ENCODE measurements at regions not wholly inside any gene's neighbourhood (a gene's known extent, or its start where the extent isn't known, plus 50 kb on each side); places are given as distances from the start of the nearest gene placed in this dataset.
"Not testable (repeated sequence)": the region's sequence is repeated elsewhere in the genome, so short reads cannot be mapped to it uniquely, and the experiment has no call there.

GRCh38 chr9:21605489-21605931 lies 123.4 kb upstream of the IFNE start:
- DNase-seq: no peak

- DNase-seq: no peak
Observed at GRCh38 chr9:21607576-21607975, 125.5 kb upstream of the IFNE start.

GRCh38 chr9:21608200-21608599 lies 126.1 kb upstream of the IFNE start:
- no peak for DNase-seq

- no peak for DNase-seq
Observed at GRCh38 chr9:21609506-21609905, 127.4 kb upstream of the IFNE start.

GRCh38 chr9:21611891-21612290 lies 129.8 kb upstream of the IFNE start:
- DNase-seq: no peak

GRCh38 chr9:21615018-21615417 lies 132.9 kb upstream of the IFNE start:
- no peak for DNase-seq

- no peak for DNase-seq
Observed at GRCh38 chr9:21615446-21615845, 133.3 kb upstream of the IFNE start.

GRCh38 chr9:21616082-21616778 lies 134.1 kb upstream of the IFNE start:
- DNase-seq: no peak

GRCh38 chr9:21624675-21625644 lies 142.8 kb upstream of the IFNE start:
- DNase-seq: no peak

GRCh38 chr9:21626493-21626892 lies 144.4 kb upstream of the IFNE start:
- DNase-seq: no peak

- DNase-seq: not testable (repeated sequence)
Observed at GRCh38 chr9:21628954-21629353, 146.8 kb upstream of the IFNE start.

GRCh38 chr9:21634951-21635350 lies 152.8 kb upstream of the IFNE start:
- no peak for DNase-seq

- DNase-seq: no peak
Observed at GRCh38 chr9:21638104-21638503, 156.0 kb upstream of the IFNE start.

- no peak for DNase-seq
Observed at GRCh38 chr9:21653091-21653490, 149.3 kb upstream of the MTAP start.

- DNase-seq: no peak
Observed at GRCh38 chr9:21653589-21653988, 148.8 kb upstream of the MTAP start.

GRCh38 chr9:21656776-21657674 lies 145.4 kb upstream of the MTAP start:
- no peak for DNase-seq

GRCh38 chr9:21657966-21658667 lies 144.3 kb upstream of the MTAP start:
- DNase-seq: no peak

- no peak for DNase-seq
Observed at GRCh38 chr9:21660976-21661375, 141.5 kb upstream of the MTAP start.

GRCh38 chr9:21661626-21662025 lies 140.8 kb upstream of the MTAP start:
- DNase-seq: no peak

GRCh38 chr9:21668516-21668915 lies 133.9 kb upstream of the MTAP start:
- DNase-seq: no peak

GRCh38 chr9:21669701-21670100 lies 132.7 kb upstream of the MTAP start:
- DNase-seq: no peak

GRCh38 chr9:21670374-21670773 lies 132.1 kb upstream of the MTAP start:
- DNase-seq: no peak

Data from activated CD4-positive, CD25-positive, alpha-beta regulatory T cell treated with anti-CD3 and anti-CD28 coated beads, Interleukin-2, amount 50 U/mL, for 72 hours (primary cell).